Stimulated activated CD4-positive, alpha-beta T cell treated with anti-CD3 and anti-CD28 coated beads, TNF-alpha, amount 100 ng/mL, for 24 hours (primary cell): ENCODE measurements at regions not wholly inside any gene's neighbourhood (a gene's known extent, or its start where the extent isn't known, plus 50 kb on each side); places are given as distances from the start of the nearest gene placed in this dataset.
"Not testable (repeated sequence)": the region's sequence is repeated elsewhere in the genome, so short reads cannot be mapped to it uniquely, and the experiment has no call there.

Source experiments
- DNase-seq, 3 experiments: peaks; one replicate each; pipeline ENCODE4 v3.0.0-alpha.2; 2020; ENCODE audit warnings: low read depth in 3 of 3

- DNase-seq: no peak
Observed at GRCh38 chr13:58343076-58343475, 711.5 kb downstream of the PCDH17 start.

GRCh38 chr13:58352100-58352499, 720.6 kb downstream of the PCDH17 start:
- DNase-seq: not testable (repeated sequence)

GRCh38 chr13:58369936-58370335, 738.4 kb downstream of the PCDH17 start:
- no peak for DNase-seq

GRCh38 chr13:58376349-58376748, 744.8 kb downstream of the PCDH17 start:
- DNase-seq: no peak

- DNase-seq: no peak
Observed at GRCh38 chr13:58376775-58377174, 745.2 kb downstream of the PCDH17 start.

GRCh38 chr13:58379221-58379620, 747.7 kb downstream of the PCDH17 start:
- no peak for DNase-seq

GRCh38 chr13:58385336-58385735, 753.8 kb downstream of the PCDH17 start:
- DNase-seq: not testable (repeated sequence)

GRCh38 chr13:58397596-58398387, 766.2 kb downstream of the PCDH17 start:
- no peak for DNase-seq

- no peak for DNase-seq
Observed at GRCh38 chr13:58399263-58399662, 767.7 kb downstream of the PCDH17 start.

GRCh38 chr13:58406545-58406944, 775.0 kb downstream of the PCDH17 start:
- DNase-seq: no peak

GRCh38 chr13:58429917-58430316, 798.4 kb downstream of the PCDH17 start:
- no peak for DNase-seq

GRCh38 chr13:58434943-58435342, 803.4 kb downstream of the PCDH17 start:
- no peak for DNase-seq

- no peak for DNase-seq
Observed at GRCh38 chr13:58437427-58437826, 805.9 kb downstream of the PCDH17 start.

GRCh38 chr13:58446979-58447378, 815.4 kb downstream of the PCDH17 start:
- DNase-seq: no peak

GRCh38 chr13:58452123-58452623, 820.6 kb downstream of the PCDH17 start:
- no peak for DNase-seq

GRCh38 chr13:58455094-58455493, 823.5 kb downstream of the PCDH17 start:
- no peak for DNase-seq

- no peak for DNase-seq
Observed at GRCh38 chr13:58461217-58461616, 829.7 kb downstream of the PCDH17 start.

GRCh38 chr13:58463841-58464240, 832.3 kb downstream of the PCDH17 start:
- no peak for DNase-seq

GRCh38 chr13:58467176-58467575, 835.6 kb downstream of the PCDH17 start:
- DNase-seq: no peak

GRCh38 chr13:58472483-58472882, 840.9 kb downstream of the PCDH17 start:
- no peak for DNase-seq

GRCh38 chr13:58474581-58474980, 843.0 kb downstream of the PCDH17 start:
- DNase-seq: no peak

GRCh38 chr13:58476206-58476918, 844.8 kb downstream of the PCDH17 start:
- DNase-seq: no peak

- DNase-seq: no peak
Observed at GRCh38 chr13:58478858-58479257, 847.3 kb downstream of the PCDH17 start.
